K562 (cell line): ENCODE measurements at regions not wholly inside any gene's neighbourhood (a gene's known extent, or its start where the extent isn't known, plus 50 kb on each side); places are given as distances from the start of the nearest gene placed in this dataset.

Experiments
- CREM ChIP-seq: IDR thresholded peaks from 2 replicates; pipeline ENCODE4 v1.6.1; 2014; ENCODE audit warnings: antibody characterized with exemption, low read depth
- PHF8 ChIP-seq: fragments of 200-600 bp; sonication (generic); IDR thresholded peaks from 2 replicates; pipeline ENCODE4 v1.6.1; 2012; ENCODE audit warnings: mixed run types, mild to moderate bottlenecking, inconsistent platforms, low read length, moderate library complexity, borderline replicate concordance
- SIN3A ChIP-seq, 2 experiments: fragments of 150-350 bp in 1 of 2; IDR thresholded peaks; 2 replicates each; pipeline ENCODE4 v1.6.1; 2011 to 2016; ENCODE audit warnings: borderline replicate concordance in 2 of 2, low read depth in 2 of 2, low read length in 2 of 2, mild to moderate bottlenecking in 2 of 2, moderate library complexity in 2 of 2; ENCODE audit not compliant: control insufficient read depth in 1 of 2
- XRCC5 ChIP-seq: fragments of 200-400 bp; formaldehyde crosslinking; IDR thresholded peaks from 2 replicates; pipeline ENCODE4 v1.6.1; 2017; ENCODE audit warnings: low read depth, mild to moderate bottlenecking, low read length
- ZNF24 ChIP-seq: fragments of 450-650 bp; IDR thresholded peaks from 2 replicates; pipeline ENCODE4 v1.6.1; 2016
- TF ChIP-seq, protein P1 (sequence below), 2 experiments: fragments of 450-650 bp; IDR thresholded peaks; 2 replicates each; pipeline ENCODE4 v1.6.1; 2016; ENCODE audit warnings: mild to moderate bottlenecking in 2 of 2, borderline replicate concordance in 1 of 2, low read depth in 1 of 2, moderate library complexity in 1 of 2
- TF ChIP-seq, protein P2 (sequence below), 2 experiments: fragments of 450-650 bp; formaldehyde crosslinking in 1 of 2; IDR thresholded peaks; 2 replicates each; pipeline versions ENCODE4 v1.4.0 to v1.6.1; 2014 to 2020; ENCODE audit warnings: mild to moderate bottlenecking in 2 of 2, borderline replicate concordance in 1 of 2, low read depth in 1 of 2
- TF ChIP-seq, protein P3 (sequence below): sonication (generic); formaldehyde crosslinking; IDR thresholded peaks from 2 replicates; pipeline ENCODE4 v1.8.0; 2022; ENCODE audit warnings: mild to moderate bottlenecking, missing genetic modification reagents

DNA sequence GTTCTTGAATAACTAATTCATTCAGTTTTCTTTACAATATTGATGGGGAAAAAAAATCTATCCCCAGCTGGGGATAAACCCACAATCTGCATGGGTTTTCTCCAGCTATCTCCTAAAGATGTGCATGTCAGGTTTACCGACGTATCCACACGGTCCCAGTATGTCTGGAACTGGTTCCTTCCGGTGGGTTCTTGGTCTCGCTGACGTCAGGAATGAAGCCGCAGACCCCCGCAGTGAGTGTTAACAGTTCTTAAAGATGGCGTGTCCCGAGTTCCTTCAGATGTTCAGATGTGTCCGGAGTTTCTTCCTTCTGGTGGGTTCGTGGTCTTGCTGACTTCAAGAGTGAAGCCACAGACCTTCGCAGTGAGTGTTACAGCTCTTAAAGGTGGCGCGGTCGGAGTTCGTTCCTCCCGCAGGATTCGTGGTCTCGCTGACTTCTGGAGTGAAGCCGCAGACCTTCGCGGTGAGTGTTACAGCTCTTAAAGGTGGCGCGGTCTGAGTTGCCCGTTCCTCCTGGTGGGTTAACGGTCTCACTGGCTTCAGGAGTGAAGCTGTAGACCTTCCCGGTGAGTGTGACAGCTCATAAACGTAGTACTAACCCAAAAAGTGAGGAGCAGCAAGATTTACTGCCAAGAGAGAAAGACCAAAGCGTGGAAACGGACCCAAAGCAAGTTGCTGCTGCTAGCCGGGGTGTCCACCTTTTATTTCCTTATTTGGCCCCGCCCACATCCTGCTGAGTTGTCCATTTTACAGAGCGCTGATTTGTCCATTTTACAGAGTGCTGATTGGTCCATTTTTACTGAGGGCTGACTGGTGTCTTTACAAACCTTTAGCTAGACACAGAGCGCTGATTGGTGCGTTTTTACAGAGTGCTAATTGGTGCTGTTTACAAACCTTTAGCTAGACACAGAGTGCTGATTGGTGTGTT lies 195.1 kb upstream of the NR2F2 start (continued):
- TF ChIP-seq, protein P1, sequence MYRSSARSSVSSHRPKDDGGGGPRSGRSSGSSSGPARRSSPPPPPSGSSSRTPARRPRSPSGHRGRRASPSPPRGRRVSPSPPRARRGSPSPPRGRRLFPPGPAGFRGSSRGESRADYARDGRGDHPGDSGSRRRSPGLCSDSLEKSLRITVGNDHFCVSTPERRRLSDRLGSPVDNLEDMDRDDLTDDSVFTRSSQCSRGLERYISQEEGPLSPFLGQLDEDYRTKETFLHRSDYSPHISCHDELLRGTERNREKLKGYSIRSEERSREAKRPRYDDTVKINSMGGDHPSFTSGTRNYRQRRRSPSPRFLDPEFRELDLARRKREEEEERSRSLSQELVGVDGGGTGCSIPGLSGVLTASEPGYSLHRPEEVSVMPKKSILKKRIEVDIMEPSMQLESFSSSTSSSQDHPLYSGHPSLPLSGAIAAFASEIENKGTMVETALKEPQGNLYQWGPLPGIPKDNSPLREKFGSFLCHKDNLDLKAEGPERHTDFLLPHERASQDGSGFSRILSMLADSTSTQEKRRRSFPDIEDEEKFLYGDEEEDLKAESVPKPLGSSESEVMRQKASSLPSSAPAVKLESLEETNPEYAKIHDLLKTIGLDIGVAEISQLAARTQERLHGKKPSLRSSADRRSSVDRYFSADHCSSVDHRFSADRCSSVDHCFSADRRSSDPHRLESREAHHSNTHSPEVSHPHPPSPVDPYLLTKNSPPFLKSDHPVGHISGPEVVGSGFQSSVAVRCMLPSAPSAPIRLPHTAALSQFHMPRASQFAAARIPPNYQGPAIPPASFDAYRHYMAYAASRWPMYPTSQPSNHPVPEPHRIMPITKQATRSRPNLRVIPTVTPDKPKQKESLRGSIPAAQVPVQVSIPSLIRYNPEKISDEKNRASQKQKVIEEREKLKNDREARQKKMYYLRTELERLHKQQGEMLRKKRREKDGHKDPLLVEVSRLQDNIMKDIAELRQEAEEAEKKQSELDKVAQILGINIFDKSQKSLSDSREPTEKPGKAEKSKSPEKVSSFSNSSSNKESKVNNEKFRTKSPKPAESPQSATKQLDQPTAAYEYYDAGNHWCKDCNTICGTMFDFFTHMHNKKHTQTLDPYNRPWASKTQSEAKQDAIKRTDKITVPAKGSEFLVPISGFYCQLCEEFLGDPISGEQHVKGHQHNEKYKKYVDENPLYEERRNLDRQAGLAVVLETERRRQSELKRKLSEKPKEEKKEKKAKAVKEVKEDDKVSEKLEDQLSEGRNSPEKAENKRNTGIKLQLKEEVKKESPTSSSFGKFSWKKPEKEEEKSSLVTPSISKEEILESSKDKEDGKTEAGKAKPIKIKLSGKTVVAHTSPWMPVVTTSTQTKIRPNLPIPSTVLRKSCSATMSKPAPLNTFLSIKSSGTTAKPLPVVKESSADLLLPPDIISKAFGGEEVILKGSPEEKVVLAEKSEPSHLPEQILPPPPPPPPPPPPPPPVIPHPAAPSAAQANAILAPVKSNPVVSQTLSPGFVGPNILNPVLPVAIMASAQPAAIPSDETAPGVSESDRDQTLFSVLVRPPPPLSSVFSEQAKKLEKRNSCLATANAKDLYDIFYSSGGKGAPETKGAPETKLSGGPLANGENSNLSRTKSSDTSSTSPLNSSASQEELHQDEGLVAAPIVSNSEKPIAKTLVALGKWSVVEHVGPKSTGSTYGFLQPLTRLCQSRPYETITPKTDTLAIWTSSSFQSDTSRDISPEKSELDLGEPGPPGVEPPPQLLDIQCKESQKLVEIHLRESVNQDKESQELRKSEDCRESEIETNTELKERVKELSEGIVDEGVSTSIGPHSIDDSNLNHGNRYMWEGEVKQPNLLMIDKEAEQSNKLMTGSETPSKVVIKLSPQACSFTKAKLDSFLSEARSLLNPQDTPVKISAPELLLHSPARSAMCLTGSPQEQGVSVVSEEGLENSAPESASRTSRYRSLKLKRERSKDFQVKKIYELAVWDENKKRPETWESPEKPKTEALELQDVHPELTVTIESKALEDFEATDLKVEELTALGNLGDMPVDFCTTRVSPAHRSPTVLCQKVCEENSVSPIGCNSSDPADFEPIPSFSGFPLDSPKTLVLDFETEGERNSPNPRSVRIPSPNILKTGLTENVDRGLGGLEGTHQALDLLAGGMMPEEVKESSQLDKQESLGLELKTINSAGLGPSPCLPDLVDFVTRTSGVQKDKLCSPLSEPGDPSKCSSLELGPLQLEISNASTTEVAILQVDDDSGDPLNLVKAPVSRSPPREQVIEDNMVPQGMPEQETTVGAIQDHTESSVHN (IDR thresholded peaks at IDR 0.05; ENCODE audit: borderline replicate concordance in 1 of 2, low read depth in 1 of 2): no peak
- TF ChIP-seq ZNF24 (no peak), CREM (peak; percentile 29; the same call in 1 of the 2 replicates), XRCC5 (no peak), PHF8 (peak; percentile 49; the same call in 1 of the 2 replicates), SIN3A (IDR thresholded peaks at IDR 0.05; ENCODE audit: borderline replicate concordance in 2 of 2, control insufficient read depth in 1 of 2, low read depth in 2 of 2, low read length in 2 of 2) (peak in 1 of 2 experiments; percentile 24; a peak in 1 of 4 replicates)
- TF ChIP-seq, protein P2, sequence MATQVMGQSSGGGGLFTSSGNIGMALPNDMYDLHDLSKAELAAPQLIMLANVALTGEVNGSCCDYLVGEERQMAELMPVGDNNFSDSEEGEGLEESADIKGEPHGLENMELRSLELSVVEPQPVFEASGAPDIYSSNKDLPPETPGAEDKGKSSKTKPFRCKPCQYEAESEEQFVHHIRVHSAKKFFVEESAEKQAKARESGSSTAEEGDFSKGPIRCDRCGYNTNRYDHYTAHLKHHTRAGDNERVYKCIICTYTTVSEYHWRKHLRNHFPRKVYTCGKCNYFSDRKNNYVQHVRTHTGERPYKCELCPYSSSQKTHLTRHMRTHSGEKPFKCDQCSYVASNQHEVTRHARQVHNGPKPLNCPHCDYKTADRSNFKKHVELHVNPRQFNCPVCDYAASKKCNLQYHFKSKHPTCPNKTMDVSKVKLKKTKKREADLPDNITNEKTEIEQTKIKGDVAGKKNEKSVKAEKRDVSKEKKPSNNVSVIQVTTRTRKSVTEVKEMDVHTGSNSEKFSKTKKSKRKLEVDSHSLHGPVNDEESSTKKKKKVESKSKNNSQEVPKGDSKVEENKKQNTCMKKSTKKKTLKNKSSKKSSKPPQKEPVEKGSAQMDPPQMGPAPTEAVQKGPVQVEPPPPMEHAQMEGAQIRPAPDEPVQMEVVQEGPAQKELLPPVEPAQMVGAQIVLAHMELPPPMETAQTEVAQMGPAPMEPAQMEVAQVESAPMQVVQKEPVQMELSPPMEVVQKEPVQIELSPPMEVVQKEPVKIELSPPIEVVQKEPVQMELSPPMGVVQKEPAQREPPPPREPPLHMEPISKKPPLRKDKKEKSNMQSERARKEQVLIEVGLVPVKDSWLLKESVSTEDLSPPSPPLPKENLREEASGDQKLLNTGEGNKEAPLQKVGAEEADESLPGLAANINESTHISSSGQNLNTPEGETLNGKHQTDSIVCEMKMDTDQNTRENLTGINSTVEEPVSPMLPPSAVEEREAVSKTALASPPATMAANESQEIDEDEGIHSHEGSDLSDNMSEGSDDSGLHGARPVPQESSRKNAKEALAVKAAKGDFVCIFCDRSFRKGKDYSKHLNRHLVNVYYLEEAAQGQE (IDR thresholded peaks at IDR 0.05; ENCODE audit: borderline replicate concordance): peak; percentile 60
- TF ChIP-seq, protein P2 (CRISPR knock-in tag; IDR thresholded peaks at IDR 0.05; ENCODE audit: low read depth): no peak
- TF ChIP-seq, protein P3, sequence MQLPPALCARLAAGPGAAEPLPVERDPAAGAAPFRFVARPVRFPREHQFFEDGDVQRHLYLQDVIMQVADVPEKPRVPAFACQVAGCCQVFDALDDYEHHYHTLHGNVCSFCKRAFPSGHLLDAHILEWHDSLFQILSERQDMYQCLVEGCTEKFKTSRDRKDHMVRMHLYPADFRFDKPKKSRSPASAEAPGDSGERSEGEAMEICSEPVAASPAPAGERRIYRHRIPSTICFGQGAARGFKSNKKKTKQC: no peak
